ENCODE measurements at regions not wholly inside any gene's neighbourhood (a gene's known extent, or its start where the extent isn't known, plus 50 kb on each side); places are given as distances from the start of the nearest gene placed in this dataset.

- no TSS peak for BruUV-seq (replicated peaks)
- Mint-ChIP-seq H3K27me3 (ENCODE audit: insufficient read depth, unreplicated experiment) (no peaks in the 10 kb centered on the region), H3K27ac (ENCODE audit: unreplicated experiment) (no peak overlapping the region), H3K4me1 (ENCODE audit: low read depth, unreplicated experiment) (no peaks in the 10 kb centered on the region), H3K36me3 (ENCODE audit: insufficient read depth, unreplicated experiment) (no peaks in the 10 kb centered on the region), H3K9me3 (ENCODE audit: unreplicated experiment) (peaks cover 10% of the 10 kb centered on the region), H3K4me3 (ENCODE audit: unreplicated experiment) (no peak overlapping the region)
- H3K4me1 ChIP-seq, result no peaks in the 10 kb centered on the region
- TF ChIP-seq CTCF (IDR thresholded peaks at IDR 0.05; ENCODE audit: insufficient read depth in 1 of 2, low read depth in 1 of 2, low read length in 1 of 2, severe bottlenecking in 1 of 2, unreplicated experiment in 1 of 2), result no peak
- no peak for DNase-seq
- intact Hi-C loops (cut with micrococcal nuclease; ENCODE audit: unreplicated experiment), result no loop called here
- H3K27me3 ChIP-seq (replicated peaks; ENCODE audit: control insufficient read depth, insufficient read depth, low read length), result no peaks in the 10 kb centered on the region
- H3K9me3 ChIP-seq, result no peaks in the 10 kb centered on the region
- H3K36me3 ChIP-seq (ENCODE audit: control insufficient read depth, insufficient read depth, low read length), result no peaks in the 10 kb centered on the region
- H3K4me3 ChIP-seq (ENCODE audit: low read depth, low read length), result no peak overlapping the region
- CTCF ChIA-PET, result no interaction called here
- POLR2A ChIA-PET, result no interaction called here
These were observed 194.6 kb upstream of the NBEA start for GRCh38 chr13:34747507-34747906.

- Mint-ChIP-seq H3K27ac (ENCODE audit: unreplicated experiment) (no peak overlapping the region), H3K4me1 (ENCODE audit: low read depth, unreplicated experiment) (no peaks in the 10 kb centered on the region), H3K4me3 (ENCODE audit: unreplicated experiment) (no peak overlapping the region), H3K27me3 (ENCODE audit: insufficient read depth, unreplicated experiment) (no peaks in the 10 kb centered on the region), H3K9me3 (ENCODE audit: unreplicated experiment) (peaks cover 10% of the 10 kb centered on the region), H3K36me3 (ENCODE audit: insufficient read depth, unreplicated experiment) (no peaks in the 10 kb centered on the region)
- Histone ChIP-seq H3K27me3 (replicated peaks; ENCODE audit: control insufficient read depth, insufficient read depth, low read length) (no peaks in the 10 kb centered on the region), H3K4me1 (no peaks in the 10 kb centered on the region), H3K36me3 (ENCODE audit: control insufficient read depth, insufficient read depth, low read length) (no peaks in the 10 kb centered on the region), H3K9me3 (no peaks in the 10 kb centered on the region), H3K4me3 (ENCODE audit: low read depth, low read length) (no peak overlapping the region)
- BruUV-seq (replicated peaks), result no TSS peak
- CTCF ChIA-PET, result no interaction called here
- DNase-seq, result no peak
- no peak for TF ChIP-seq CTCF (IDR thresholded peaks at IDR 0.05; ENCODE audit: insufficient read depth in 1 of 2, low read depth in 1 of 2, low read length in 1 of 2, severe bottlenecking in 1 of 2, unreplicated experiment in 1 of 2)
- intact Hi-C loops (cut with micrococcal nuclease; ENCODE audit: unreplicated experiment), result no loop called here
- POLR2A ChIA-PET, result no interaction called here
These were observed 194.0 kb upstream of the NBEA start for GRCh38 chr13:34748073-34748472.

DNA sequence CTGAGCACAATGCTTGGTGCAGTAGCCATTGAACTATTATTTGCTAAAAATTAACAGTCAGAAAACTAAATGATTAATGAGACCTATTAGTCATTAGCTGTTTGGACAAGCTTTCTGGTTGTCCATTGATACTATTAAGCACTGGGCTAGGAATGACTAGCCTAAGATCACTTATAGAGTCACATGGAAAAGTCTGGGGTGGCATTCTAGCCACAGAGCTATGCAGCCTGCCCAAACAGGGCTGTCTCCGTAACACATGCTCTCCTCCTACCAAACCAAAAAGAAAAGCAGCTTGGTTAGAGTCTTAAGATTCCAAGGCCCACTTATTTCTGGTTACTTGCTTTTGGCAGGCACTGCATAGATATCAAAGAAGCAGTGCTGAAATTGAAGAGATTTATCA lies 193.5 kb upstream of the NBEA start:
- no peaks in the 10 kb centered on the region for H3K4me1 Mint-ChIP-seq (ENCODE audit: low read depth, unreplicated experiment)
- ChIA-PET POLR2A (no interaction called here), CTCF (no interaction called here)
- peaks cover 10% of the 10 kb centered on the region for H3K9me3 Mint-ChIP-seq (ENCODE audit: unreplicated experiment)
- Histone ChIP-seq H3K36me3 (ENCODE audit: control insufficient read depth, insufficient read depth, low read length) (no peaks in the 10 kb centered on the region), H3K9me3 (no peaks in the 10 kb centered on the region), H3K4me1 (no peaks in the 10 kb centered on the region), H3K4me3 (ENCODE audit: low read depth, low read length) (no peak overlapping the region), H3K27me3 (replicated peaks; ENCODE audit: control insufficient read depth, insufficient read depth, low read length) (no peaks in the 10 kb centered on the region)
- intact Hi-C loops (cut with micrococcal nuclease; ENCODE audit: unreplicated experiment), result no loop called here
- H3K4me3 Mint-ChIP-seq (ENCODE audit: unreplicated experiment), result no peak overlapping the region
- no peak overlapping the region for H3K27ac Mint-ChIP-seq (ENCODE audit: unreplicated experiment)
- TF ChIP-seq CTCF (IDR thresholded peaks at IDR 0.05; ENCODE audit: insufficient read depth in 1 of 2, low read depth in 1 of 2, low read length in 1 of 2, severe bottlenecking in 1 of 2, unreplicated experiment in 1 of 2), result no peak
- no peaks in the 10 kb centered on the region for H3K36me3 Mint-ChIP-seq (ENCODE audit: insufficient read depth, unreplicated experiment)
- no peaks in the 10 kb centered on the region for H3K27me3 Mint-ChIP-seq (ENCODE audit: insufficient read depth, unreplicated experiment)
- no TSS peak for BruUV-seq (replicated peaks)
- DNase-seq, result no peak

Data from Caco-2 (cell line).